PFSK-1 (cell line): ENCODE measurements at regions not wholly inside any gene's neighbourhood (a gene's known extent, or its start where the extent isn't known, plus 50 kb on each side); places are given as distances from the start of the nearest gene placed in this dataset.

Experiments used
- FOXP2 ChIP-seq: optimal IDR thresholded peaks from 2 replicates; pipeline ENCODE3; 2011; ENCODE audit warnings: borderline replicate concordance, control low read depth, inconsistent platforms; ENCODE audit not compliant: insufficient read depth; ENCODE audit errors: extremely low read length, extremely low read depth
- POLR2AphosphoS5 ChIP-seq: IDR thresholded peaks from 2 replicates; pipeline ENCODE4 v1.6.1; 2012; ENCODE audit warnings: low read depth, mild to moderate bottlenecking, control low read depth, low read length, moderate library complexity
- REST ChIP-seq, 2 experiments: IDR thresholded peaks; 2 replicates each; pipeline versions ENCODE4 v1.6.1 to v1.8.0; 2011 to 2012; ENCODE audit warnings: low read depth in 2 of 2, low read length in 2 of 2, control low read depth in 1 of 2, inconsistent platforms in 1 of 2, mild to moderate bottlenecking in 1 of 2, moderate library complexity in 1 of 2; ENCODE audit not compliant: insufficient read depth in 1 of 2
- SIN3A ChIP-seq: IDR thresholded peaks from 2 replicates; pipeline ENCODE4 v1.6.1; 2012; ENCODE audit warnings: mild to moderate bottlenecking, low read length, moderate library complexity, borderline replicate concordance; ENCODE audit not compliant: insufficient read depth
- TAF1 ChIP-seq: IDR thresholded peaks from 2 replicates; pipeline ENCODE4 v1.6.1; 2012; ENCODE audit warnings: low read length, control low read depth, borderline replicate concordance; ENCODE audit not compliant: insufficient read depth

GRCh38 chr13:78816592-78816991, 157.6 kb upstream of the OBI1 start:
- TF ChIP-seq TAF1 = no peak

- TF ChIP-seq REST (IDR thresholded peaks at IDR 0.05; ENCODE audit: insufficient read depth in 1 of 2, low read depth in 2 of 2, low read length in 2 of 2) (no peak), POLR2AphosphoS5 (no peak), SIN3A (no peak), FOXP2 (no peak), TAF1 (no peak)
Observed at GRCh38 chr13:78816154-78816553, 157.2 kb upstream of the OBI1 start.

DNA sequence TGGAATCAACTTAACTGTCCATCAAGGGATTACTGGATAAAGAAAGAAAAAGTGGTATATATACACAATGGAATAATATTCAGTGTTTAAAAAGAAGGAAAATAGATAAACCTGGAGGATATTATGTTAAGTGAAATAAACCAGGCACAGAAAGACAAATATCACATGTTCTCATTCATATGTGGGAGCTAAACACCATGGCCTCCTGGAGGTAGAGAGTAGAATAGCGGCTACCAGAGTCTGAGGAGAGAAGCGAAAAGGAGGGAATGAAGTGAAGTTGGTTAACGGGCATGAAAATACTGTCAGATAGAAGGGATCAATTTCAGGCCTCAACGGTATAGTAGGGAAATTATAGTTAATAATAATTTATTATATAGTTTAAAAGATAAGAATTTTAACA, 147.5 kb upstream of the OBI1 start:
- no peak for TF ChIP-seq SIN3A
- TF ChIP-seq REST (IDR thresholded peaks at IDR 0.05; ENCODE audit: insufficient read depth in 1 of 2, low read depth in 2 of 2, low read length in 2 of 2) = no peak
- no peak for TF ChIP-seq TAF1
- no peak for TF ChIP-seq POLR2AphosphoS5
- no peak for TF ChIP-seq FOXP2

- no peak for TF ChIP-seq SIN3A
- no peak for TF ChIP-seq POLR2AphosphoS5
- TF ChIP-seq TAF1 = no peak
- no peak for TF ChIP-seq FOXP2
- TF ChIP-seq REST (IDR thresholded peaks at IDR 0.05; ENCODE audit: insufficient read depth in 1 of 2, low read depth in 2 of 2, low read length in 2 of 2) = no peak
Observed at GRCh38 chr13:78802912-78803311, 144.0 kb upstream of the OBI1 start.

DNA sequence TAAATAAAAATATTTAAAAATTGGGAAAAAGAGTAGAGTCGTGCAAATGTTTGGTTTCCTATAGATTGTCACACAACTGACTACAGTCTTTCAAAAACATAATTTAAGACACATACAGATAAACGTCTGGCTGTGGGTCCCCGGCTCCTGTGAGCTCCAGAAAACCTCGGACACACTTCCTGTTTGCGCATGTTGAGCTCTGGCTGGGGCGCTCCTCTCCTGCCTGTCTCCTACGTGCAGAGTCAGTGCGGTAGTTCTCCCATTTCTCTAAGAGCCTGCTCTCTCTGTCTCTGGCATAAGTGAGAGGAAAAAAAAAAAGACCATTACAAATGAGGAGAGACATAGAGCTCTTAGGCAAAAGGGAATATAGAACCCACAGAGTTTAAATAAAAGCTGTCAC, 128.2 kb upstream of the OBI1 start:
- TF ChIP-seq REST (IDR thresholded peaks at IDR 0.05; ENCODE audit: insufficient read depth in 1 of 2, low read depth in 2 of 2, low read length in 2 of 2) = no peak
- TF ChIP-seq SIN3A = no peak
- TF ChIP-seq TAF1 = no peak
- TF ChIP-seq FOXP2 = no peak
- TF ChIP-seq POLR2AphosphoS5 = no peak

- TF ChIP-seq POLR2AphosphoS5 = no peak
- no peak for TF ChIP-seq REST (IDR thresholded peaks at IDR 0.05; ENCODE audit: insufficient read depth in 1 of 2, low read depth in 2 of 2, low read length in 2 of 2)
- TF ChIP-seq SIN3A = no peak
- no peak for TF ChIP-seq TAF1
- no peak for TF ChIP-seq FOXP2
Observed at GRCh38 chr13:78786459-78786858, 127.5 kb upstream of the OBI1 start.
